ENCODE measurements at regions not wholly inside any gene's neighbourhood (a gene's known extent, or its start where the extent isn't known, plus 50 kb on each side); places are given as distances from the start of the nearest gene placed in this dataset.

DNA sequence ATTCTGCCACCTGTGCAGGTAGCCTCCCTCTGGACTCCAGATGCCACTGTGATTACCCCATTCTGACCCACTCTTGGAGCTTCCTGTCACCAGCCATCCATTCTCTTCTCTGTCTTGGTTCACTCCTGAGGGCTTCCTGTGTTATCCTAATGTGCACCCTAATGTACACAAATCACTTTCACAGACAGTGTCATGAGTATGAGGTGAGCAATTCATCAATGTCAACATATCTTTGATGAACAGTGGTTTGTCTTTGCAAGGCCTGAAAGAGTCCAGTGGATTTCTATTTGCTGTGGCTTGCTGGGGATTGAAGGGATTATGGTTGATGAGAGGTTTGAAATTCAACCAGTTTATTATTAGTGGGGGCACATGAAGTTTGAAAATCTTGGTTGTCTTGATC is 63.8 kb upstream of the EEF1E1 start:
- TF ChIP-seq CTCF (IDR thresholded peaks at IDR 0.05; ENCODE audit: low read depth, low read length): no peak
- no peak for TF ChIP-seq EZH2phosphoT487 (IDR thresholded peaks at IDR 0.05; ENCODE audit: low read depth)

All from OCI-LY3 (cell line).